Dendritic cell treated with granulocyte-macrophage colony-stimulating factor and Interleukin-4, amounts not matched to agents 40 ng/mL and 50 ng/mL, for 4 days (primary cell): ENCODE measurements at regions not wholly inside any gene's neighbourhood (a gene's known extent, or its start where the extent isn't known, plus 50 kb on each side); places are given as distances from the start of the nearest gene placed in this dataset.

ENCODE experiments used
- H3K27ac Mint-ChIP-seq: one replicate; pipeline ENCODE4 v1.8.0; 2022; ENCODE audit warnings: mild to moderate bottlenecking, mixed read lengths
- H3K27me3 Mint-ChIP-seq: one replicate; pipeline ENCODE4 v1.8.0; 2022; ENCODE audit warnings: mild to moderate bottlenecking, mixed read lengths
- H3K36me3 Mint-ChIP-seq: one replicate; pipeline ENCODE4 v1.8.0; 2022; ENCODE audit warnings: low read depth, mixed read lengths
- H3K4me1 Mint-ChIP-seq: one replicate; pipeline ENCODE4 v1.8.0; 2022; ENCODE audit warnings: low read depth, mixed read lengths
- H3K4me3 Mint-ChIP-seq: one replicate; pipeline ENCODE4 v1.8.0; 2022; ENCODE audit warnings: mild to moderate bottlenecking, moderate library complexity, mixed read lengths
- H3K9me3 Mint-ChIP-seq: one replicate; pipeline ENCODE4 v1.8.0; 2022; ENCODE audit warnings: mixed read lengths
- intact Hi-C: fragments of 100-400 bp; cut with micrococcal nuclease; formaldehyde crosslinking; loops from one replicate; pipeline ENCODE4 v1.15.0; 2022

- Mint-ChIP-seq H3K9me3 (peaks cover 22% of the 10 kb centered on the region), H3K27ac (no peak overlapping the region), H3K27me3 (no peaks in the 10 kb centered on the region), H3K36me3 (no peaks in the 10 kb centered on the region), H3K4me1 (peaks cover 6% of the 10 kb centered on the region), H3K4me3 (no peak overlapping the region)
- intact Hi-C loops = no loop called here
Observed at GRCh38 chr1:198014355-198014754, 97.2 kb downstream of the LHX9 start.

DNA sequence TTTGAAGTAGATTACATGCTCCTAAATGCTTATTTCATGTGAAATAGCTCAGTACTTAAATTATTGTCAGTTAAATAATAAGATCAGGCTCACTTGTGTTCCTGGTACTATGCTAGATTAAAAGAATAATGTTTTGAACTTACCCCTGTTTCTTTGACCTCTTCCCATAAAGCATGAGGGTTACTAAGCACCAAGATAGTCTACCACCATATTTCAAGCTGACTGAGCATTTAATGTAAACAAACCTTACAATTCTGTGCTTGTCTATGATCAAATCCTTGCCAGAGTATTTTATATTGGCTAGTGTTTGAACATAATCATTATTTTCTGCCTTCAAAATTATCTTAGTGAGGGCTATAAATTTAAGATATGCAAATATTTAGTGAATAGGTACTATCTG is 98.1 kb downstream of the LHX9 start:
- Mint-ChIP-seq H3K4me3 (no peak overlapping the region), H3K27me3 (no peaks in the 10 kb centered on the region)

DNA sequence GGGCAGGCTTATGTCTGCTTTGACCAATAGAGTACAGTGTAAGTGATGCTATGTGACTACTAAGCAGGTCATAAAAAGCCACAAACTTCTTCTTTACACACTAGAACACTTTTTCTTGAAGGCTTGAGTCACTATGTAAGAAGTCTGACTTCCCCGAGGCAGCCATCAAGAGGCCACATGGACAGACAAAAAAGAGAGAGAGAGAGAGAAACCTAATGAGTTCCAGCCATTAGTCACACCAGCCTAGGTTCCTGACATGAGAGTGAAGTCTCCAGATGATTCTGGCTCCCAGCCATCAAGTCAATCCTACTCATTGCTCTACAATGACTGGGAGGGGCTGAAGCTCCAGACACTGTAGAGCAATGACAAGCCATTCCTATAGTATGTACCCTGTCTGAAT is 101.4 kb downstream of the LHX9 start:
- peaks cover 6% of the 10 kb centered on the region for H3K4me1 Mint-ChIP-seq
- no peaks in the 10 kb centered on the region for H3K9me3 Mint-ChIP-seq
- no peaks in the 10 kb centered on the region for H3K36me3 Mint-ChIP-seq
- no peak overlapping the region for H3K27ac Mint-ChIP-seq
- intact Hi-C loops = no loop called here
- H3K27me3 Mint-ChIP-seq = no peaks in the 10 kb centered on the region
- H3K4me3 Mint-ChIP-seq = no peak overlapping the region

More for the DNA sequence above, 98.1 kb downstream of the LHX9 start:
- intact Hi-C loops = no loop called here
- Mint-ChIP-seq H3K36me3 (no peaks in the 10 kb centered on the region), H3K27ac (no peak overlapping the region), H3K9me3 (peaks cover 13% of the 10 kb centered on the region), H3K4me1 (peaks cover 6% of the 10 kb centered on the region)

DNA sequence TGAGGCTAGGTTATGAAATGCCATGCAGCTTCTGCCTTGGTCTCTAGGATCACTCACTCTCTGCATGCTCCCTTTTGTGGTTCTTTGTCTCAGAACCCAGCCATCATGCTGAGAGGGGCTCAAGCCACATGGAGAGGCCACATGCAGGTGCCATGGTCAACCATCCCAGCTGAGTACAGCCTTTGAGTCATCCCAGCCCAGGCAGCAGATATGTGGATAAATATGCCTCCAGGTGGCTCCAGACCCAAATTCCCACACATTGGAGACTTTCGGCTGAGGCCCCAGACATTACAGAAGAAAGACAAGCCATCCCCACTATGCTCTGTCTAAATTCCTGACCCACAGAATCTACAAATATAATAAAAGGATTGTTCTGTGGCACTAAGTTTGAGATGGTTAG is 102.0 kb downstream of the LHX9 start:
- H3K36me3 Mint-ChIP-seq = no peaks in the 10 kb centered on the region
- H3K27ac Mint-ChIP-seq = no peak overlapping the region
- no peak overlapping the region for H3K4me3 Mint-ChIP-seq
- H3K27me3 Mint-ChIP-seq = no peaks in the 10 kb centered on the region
- intact Hi-C loops = no loop called here
- peaks cover 6% of the 10 kb centered on the region for H3K4me1 Mint-ChIP-seq
- no peaks in the 10 kb centered on the region for H3K9me3 Mint-ChIP-seq

GRCh38 chr1:198024336-198024735 is 107.2 kb downstream of the LHX9 start:
- Mint-ChIP-seq H3K4me1 (no peaks in the 10 kb centered on the region), H3K9me3 (no peaks in the 10 kb centered on the region), H3K27me3 (no peaks in the 10 kb centered on the region), H3K4me3 (no peak overlapping the region), H3K36me3 (no peaks in the 10 kb centered on the region), H3K27ac (no peak overlapping the region)
- intact Hi-C loops = no loop called here

- H3K36me3 Mint-ChIP-seq = no peaks in the 10 kb centered on the region
- H3K4me3 Mint-ChIP-seq = no peak overlapping the region
- no peaks in the 10 kb centered on the region for H3K27me3 Mint-ChIP-seq
- intact Hi-C loops = no loop called here
- H3K9me3 Mint-ChIP-seq = no peaks in the 10 kb centered on the region
- no peak overlapping the region for H3K27ac Mint-ChIP-seq
- no peaks in the 10 kb centered on the region for H3K4me1 Mint-ChIP-seq
Observed at GRCh38 chr1:198024782-198025181, 107.6 kb downstream of the LHX9 start.

DNA sequence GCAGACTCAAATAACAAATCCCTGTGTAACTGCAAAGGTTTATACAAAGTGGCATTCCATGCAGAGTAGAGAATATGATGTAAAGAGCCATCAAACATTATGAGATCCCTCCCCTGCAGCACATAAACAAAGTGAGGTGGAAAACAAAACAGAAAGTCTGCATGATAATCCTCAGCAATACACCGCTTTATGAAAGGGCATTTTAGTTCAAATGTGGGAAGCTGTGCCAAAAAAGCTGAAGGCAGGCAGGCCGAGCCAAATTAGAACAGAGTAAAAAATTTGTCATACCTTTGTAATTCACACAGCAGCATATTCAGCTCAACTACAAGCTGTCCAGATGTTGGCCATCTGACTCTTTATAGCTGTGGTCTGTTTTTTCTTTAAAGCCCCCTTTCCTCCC is 113.5 kb downstream of the LHX9 start:
- Mint-ChIP-seq H3K4me3 (no peak overlapping the region), H3K9me3 (no peaks in the 10 kb centered on the region), H3K27me3 (no peaks in the 10 kb centered on the region), H3K27ac (no peak overlapping the region), H3K36me3 (no peaks in the 10 kb centered on the region), H3K4me1 (no peaks in the 10 kb centered on the region)
- intact Hi-C loops = no loop called here

DNA sequence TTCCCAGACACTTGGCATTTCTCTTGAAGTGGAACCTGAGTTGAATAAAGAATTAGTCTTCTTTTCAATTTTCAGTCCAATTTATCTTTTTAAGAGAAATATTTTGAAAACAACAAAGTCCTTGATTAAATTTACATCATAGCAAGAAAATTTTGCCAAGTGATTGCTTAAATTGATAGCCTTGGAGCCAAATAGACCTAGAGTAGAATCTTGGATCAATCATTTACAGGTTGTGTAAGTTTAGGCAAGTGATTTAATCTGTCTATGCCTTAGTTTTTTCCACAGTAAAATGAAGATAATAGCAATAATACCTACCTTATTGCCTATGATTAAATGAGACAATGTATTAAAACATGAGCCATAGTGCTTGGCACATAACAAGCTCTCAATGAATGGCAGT is 113.9 kb downstream of the LHX9 start:
- H3K27ac Mint-ChIP-seq = no peak overlapping the region
- H3K9me3 Mint-ChIP-seq = no peaks in the 10 kb centered on the region
- no peaks in the 10 kb centered on the region for H3K4me1 Mint-ChIP-seq
- H3K36me3 Mint-ChIP-seq = no peaks in the 10 kb centered on the region
- no peaks in the 10 kb centered on the region for H3K27me3 Mint-ChIP-seq
- no peak overlapping the region for H3K4me3 Mint-ChIP-seq
- intact Hi-C loops = no loop called here

- Mint-ChIP-seq H3K27ac (no peak overlapping the region), H3K9me3 (no peaks in the 10 kb centered on the region), H3K4me3 (no peak overlapping the region), H3K36me3 (no peaks in the 10 kb centered on the region), H3K27me3 (no peaks in the 10 kb centered on the region), H3K4me1 (no peaks in the 10 kb centered on the region)
- intact Hi-C loops = no loop called here
Observed at GRCh38 chr1:198032668-198033067, 115.5 kb downstream of the LHX9 start.

- Mint-ChIP-seq H3K36me3 (no peaks in the 10 kb centered on the region), H3K4me3 (no peak overlapping the region), H3K27me3 (no peaks in the 10 kb centered on the region), H3K27ac (no peak overlapping the region), H3K9me3 (no peaks in the 10 kb centered on the region), H3K4me1 (no peaks in the 10 kb centered on the region)
- intact Hi-C loops = no loop called here
Observed at GRCh38 chr1:198040880-198041279, 115.9 kb upstream of the NEK7 start.

DNA sequence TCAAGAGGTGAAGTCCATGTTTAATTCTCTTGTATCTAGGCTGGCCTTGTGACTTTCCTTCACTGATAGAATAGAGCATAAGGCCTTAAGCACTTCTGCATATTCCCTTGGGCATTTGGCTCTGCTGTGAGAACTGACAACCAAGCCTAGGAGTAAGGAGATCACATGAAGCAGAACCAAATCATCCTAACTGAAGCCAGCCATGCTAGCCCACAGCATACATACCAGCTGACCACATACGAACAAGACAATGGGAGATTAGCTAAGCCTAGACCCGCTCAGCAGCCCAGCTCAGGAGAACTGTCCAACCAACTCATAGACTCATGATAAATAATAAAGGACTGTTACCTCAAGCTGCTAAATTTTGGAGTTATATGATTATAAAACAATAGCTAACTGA is 114.6 kb upstream of the NEK7 start:
- Mint-ChIP-seq H3K27me3 (no peaks in the 10 kb centered on the region), H3K36me3 (no peaks in the 10 kb centered on the region), H3K27ac (no peak overlapping the region), H3K9me3 (no peaks in the 10 kb centered on the region), H3K4me3 (no peak overlapping the region), H3K4me1 (no peaks in the 10 kb centered on the region)
- intact Hi-C loops = no loop called here

- Mint-ChIP-seq H3K4me3 (no peak overlapping the region), H3K4me1 (peaks cover 6% of the 10 kb centered on the region), H3K27me3 (no peaks in the 10 kb centered on the region), H3K36me3 (no peaks in the 10 kb centered on the region), H3K27ac (no peak overlapping the region), H3K9me3 (peaks cover 7% of the 10 kb centered on the region)
- intact Hi-C loops = no loop called here
Observed at GRCh38 chr1:198047913-198048312, 108.9 kb upstream of the NEK7 start.

DNA sequence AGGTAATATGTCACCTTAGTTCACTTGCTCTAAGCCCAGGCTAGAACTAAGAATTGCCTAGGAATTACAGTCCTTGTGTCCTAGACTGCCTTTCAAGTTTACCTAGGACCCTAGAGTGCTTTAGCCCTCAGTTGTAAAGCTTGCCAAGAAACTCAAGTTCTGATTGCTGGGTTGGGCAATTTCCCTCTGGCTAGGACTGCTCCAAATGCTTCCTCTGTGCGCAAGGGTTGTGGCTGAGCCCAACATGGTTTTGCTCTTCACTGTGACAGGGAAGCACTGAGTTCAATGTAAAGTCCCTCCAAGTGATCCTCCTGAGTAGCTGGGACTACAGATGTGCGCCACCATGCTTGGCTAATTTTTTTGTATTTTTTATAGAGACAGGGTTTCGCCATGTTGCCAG is 102.3 kb upstream of the NEK7 start:
- Mint-ChIP-seq H3K9me3 (peaks cover 7% of the 10 kb centered on the region), H3K27ac (no peak overlapping the region), H3K4me1 (peaks cover 21% of the 10 kb centered on the region), H3K4me3 (no peak overlapping the region), H3K36me3 (no peaks in the 10 kb centered on the region), H3K27me3 (no peaks in the 10 kb centered on the region)
- intact Hi-C loops = no loop called here

- Mint-ChIP-seq H3K4me1 (peaks cover 21% of the 10 kb centered on the region), H3K27me3 (no peaks in the 10 kb centered on the region), H3K9me3 (no peaks in the 10 kb centered on the region), H3K27ac (no peak overlapping the region), H3K4me3 (no peak overlapping the region), H3K36me3 (no peaks in the 10 kb centered on the region)
- intact Hi-C loops = no loop called here
Observed at GRCh38 chr1:198056255-198056654, 100.5 kb upstream of the NEK7 start.

- no peaks in the 10 kb centered on the region for H3K9me3 Mint-ChIP-seq
- no peak overlapping the region for H3K4me3 Mint-ChIP-seq
- intact Hi-C loops = no loop called here
- H3K27me3 Mint-ChIP-seq = no peaks in the 10 kb centered on the region
- H3K36me3 Mint-ChIP-seq = no peaks in the 10 kb centered on the region
- peaks cover 8% of the 10 kb centered on the region for H3K4me1 Mint-ChIP-seq
- H3K27ac Mint-ChIP-seq = no peak overlapping the region
Observed at GRCh38 chr1:198064181-198064580, 92.6 kb upstream of the NEK7 start.

GRCh38 chr1:198068285-198068684 is 88.5 kb upstream of the NEK7 start:
- H3K9me3 Mint-ChIP-seq = peaks cover 9% of the 10 kb centered on the region
- no peak overlapping the region for H3K27ac Mint-ChIP-seq
- no peaks in the 10 kb centered on the region for H3K36me3 Mint-ChIP-seq
- peak overlapping the region; percentile 17 for H3K4me3 Mint-ChIP-seq
- peaks cover 13% of the 10 kb centered on the region for H3K4me1 Mint-ChIP-seq
- H3K27me3 Mint-ChIP-seq = no peaks in the 10 kb centered on the region
- intact Hi-C loops = no loop called here
